ENCODE measurements at regions not wholly inside any gene's neighbourhood (a gene's known extent, or its start where the extent isn't known, plus 50 kb on each side); places are given as distances from the start of the nearest gene placed in this dataset.

DNA sequence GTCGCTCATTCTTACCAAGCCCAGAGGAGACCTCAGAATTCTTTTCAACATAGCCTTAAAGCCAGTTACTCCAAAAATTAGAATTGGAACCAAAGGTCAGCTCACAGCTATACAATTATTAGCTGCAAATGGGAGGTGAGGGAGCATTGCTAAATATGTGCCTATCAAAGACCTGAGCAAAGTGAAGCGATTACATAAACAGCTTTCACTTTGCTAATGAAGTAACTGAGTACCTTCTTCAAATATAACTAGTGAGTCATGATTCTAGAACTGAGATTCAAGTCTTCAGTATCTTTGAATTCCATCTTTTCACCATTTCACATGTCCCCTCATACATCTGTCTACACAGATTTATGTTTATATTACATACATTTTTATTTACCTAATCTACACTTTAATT is 122.6 kb downstream of the P2RY1 start:
- no peak for DNase-seq (ENCODE audit: low read depth)

DNA sequence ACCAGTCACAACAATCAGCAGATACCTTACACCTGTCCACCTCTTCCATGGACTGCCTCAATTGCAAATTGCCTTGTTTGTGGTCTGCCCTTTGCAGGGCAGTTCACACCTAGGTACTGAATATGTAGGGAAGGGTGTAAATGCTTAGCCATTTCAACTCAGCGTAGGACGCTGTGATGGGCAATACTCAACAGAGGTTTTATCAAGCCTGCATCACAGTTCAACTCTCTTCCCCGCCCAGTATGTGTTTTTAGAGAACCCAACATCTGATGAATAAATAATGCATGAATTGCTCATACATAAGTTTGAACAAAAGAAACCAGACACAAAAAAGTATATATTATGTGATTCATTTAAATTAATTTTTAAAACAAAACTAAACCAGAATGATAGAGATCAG is 124.4 kb downstream of the P2RY1 start:
- no peak for DNase-seq (ENCODE audit: low read depth)

DNA sequence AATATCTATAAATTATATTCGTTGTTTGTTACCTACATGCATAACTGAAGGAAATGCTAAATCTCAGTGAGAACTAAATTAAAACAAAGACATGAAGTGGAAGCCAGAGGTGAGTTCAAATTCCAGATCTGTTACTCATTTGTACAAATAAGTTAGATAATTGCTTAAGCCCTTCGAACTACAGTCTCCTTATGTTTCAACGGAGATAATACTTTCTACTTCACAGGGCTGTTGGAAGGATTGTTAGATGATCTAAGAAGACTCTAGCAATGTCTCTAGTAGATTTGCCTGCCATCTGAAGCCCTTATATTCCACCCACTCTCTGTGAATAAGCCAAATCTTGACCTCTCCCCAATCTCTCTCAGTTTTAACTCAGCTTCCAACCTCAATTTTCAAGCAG is 125.8 kb downstream of the P2RY1 start:
- no peak for DNase-seq (ENCODE audit: low read depth)

DNA sequence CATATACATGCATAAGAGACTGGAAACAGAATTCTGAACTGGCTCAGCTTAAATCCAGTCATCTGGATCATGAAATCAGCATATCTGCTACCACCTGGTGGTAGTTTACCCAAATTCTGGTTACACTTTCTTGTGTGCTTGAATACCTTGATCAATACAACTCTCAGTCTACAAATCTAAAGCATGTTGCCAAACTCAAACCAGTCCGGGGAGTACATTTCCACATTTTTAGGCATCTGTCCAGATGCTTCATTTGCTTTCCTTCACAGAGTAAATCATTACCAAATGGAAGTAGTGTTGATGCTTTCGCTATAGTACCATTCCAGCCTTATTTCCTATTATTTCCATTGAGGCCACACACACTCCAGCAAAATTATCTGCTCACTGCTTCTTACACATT is 126.4 kb downstream of the P2RY1 start:
- peak; percentile 34 for DNase-seq (ENCODE audit: low read depth)

DNA sequence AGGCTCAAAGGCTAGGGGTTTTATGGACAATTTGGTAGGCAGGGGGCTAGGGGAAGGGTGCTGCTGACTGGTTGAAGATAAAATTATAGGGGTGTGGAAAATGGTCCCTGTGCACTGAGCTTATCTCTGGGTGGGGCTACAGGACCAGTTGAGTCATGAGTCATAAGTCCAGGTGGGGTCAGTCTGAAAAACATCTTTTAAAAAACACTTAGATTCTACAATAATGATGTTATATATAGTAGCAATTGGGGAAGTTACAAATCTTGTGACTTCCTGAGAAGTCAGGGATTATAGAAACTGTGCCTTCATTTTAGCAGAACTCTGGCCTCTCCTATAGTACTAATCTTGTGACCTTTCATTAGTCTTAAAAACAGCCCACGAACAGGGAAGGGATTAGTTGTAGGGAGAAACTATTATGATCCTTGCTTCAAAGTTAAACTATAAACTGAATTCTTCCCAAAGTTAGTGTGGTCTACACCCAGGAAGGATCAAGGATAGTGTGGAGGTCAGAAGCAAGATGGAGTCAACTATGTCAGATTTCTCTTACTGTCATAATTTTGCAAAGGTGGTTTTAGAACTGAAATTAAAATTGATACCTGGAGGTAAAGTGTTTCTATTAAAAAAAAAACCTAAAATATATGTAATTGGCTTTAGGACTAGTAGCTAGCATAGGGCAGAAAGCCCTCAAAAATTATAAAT is 130.1 kb downstream of the P2RY1 start:
- DNase-seq (ENCODE audit: low read depth): no peak

DNA sequence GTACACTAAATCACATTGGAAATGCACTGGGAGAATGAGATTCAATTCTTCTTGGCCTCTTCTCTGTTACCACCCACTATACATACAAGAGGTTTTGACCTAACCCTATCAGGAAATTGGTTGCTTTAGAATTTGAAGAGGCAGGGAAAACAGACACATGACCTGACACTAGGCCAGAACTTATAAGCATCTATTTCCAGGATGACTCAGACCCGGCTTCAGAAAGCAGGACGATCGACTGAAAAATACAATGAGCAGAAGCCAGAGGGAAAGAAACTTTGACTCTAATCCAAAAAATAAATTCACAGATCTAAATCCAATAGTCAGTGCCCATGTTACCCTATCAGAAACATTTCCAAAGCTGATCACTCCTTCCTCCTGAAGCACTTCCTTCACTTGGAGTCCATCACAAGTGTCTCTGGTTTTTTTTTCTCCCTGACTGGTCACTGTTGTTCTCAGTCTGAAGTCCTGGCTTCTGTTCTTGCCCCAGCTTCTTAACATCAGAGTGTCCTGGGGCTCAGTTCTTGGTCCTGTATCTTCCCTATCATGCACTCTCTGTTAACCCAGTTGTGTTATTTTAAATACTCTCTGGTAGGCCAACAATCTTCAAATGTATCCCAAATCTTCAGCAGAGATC is 133.6 kb downstream of the P2RY1 start:
- peak; percentile 74 for DNase-seq (ENCODE audit: low read depth)

DNA sequence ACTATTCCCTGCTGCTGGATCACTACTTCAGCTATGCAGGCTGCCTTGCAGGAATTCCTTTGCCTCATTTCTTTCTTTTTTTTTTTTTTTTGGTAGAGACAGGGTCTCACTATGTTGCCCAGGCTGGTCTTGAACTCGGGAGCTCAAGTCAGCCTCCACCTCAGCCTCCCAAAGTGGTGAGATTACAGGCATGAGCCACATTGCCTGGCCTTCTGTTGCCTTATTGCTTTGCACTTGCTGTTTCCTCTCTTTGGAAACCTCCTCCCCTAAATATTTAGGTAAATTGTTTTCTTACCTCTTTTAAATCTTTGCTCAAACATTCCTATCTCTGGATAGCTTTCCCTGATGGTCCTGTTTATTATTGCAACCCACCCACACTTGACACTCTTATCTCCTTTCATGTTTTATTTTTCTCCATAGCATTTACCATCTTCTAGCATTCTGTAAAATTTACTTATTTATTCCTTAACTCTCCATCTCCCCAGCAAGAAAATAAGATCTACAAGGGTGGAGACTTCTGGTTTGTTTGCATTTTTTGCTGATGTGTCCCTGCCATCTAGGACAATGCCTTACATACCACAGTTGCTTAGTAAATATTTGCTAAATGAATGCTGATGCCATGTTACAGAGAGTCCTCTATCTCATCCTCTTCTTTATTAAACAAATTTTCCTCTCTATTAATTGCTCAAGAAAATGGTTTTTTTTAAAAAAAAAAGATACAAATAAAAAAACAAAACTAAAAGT is 134.8 kb downstream of the P2RY1 start:
- peak; percentile 80 for DNase-seq (ENCODE audit: low read depth)

DNA sequence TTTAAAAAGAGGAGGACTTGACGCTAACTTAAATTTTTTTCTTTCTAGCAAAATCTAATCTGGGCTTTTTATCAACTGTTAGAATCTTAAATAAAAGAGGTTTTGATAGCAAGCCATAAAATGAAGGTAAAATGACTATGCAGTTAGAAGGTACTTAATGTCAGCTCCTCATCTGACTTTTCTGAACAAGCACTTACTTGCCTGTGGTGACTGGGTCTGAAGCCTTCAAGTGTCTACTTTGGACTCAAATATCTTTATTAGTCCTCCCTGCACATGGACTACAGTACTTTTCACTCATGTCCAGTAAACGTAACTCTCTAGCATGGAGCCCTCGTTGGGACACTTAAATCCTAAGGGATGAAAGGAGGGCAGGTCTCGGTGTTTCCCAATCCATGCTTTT is 135.9 kb downstream of the P2RY1 start:
- DNase-seq (ENCODE audit: low read depth): no peak

DNA sequence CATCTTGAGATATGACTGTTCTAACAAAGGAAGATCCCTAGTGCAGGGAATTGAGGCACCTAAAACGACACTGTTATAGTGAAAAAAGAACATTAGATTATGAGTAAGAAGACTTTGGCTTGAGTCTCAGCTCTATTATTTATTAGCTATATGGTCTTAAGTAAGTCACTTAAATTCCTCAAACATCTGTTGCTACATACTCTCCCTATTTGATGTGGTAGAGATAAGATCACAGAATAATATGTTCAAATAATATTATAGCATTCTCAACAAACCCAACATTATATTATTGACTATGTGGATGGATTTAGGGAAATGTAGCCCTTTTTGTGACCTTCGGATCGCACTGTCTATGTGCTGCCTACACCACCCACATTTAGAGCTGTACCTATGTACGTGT is 136.9 kb downstream of the P2RY1 start:
- DNase-seq (ENCODE audit: low read depth): no peak

DNA sequence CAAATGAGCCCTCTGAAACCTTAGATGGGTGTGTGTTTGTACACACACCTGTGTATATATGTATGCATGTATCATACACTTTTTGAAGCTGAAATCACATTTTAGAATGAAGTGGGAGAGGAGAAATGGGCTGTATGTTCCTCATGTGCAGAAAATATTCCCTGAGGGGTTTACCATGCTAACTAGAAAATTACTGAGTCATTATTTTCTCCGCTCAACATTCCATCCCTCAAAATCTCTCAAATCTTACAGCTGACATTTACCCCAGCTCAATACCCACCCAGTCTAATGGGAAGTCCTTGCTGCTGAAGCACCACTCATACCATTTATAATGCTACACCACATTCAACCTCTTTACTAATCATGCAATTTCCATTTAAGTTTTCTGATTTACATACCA is 138.6 kb downstream of the P2RY1 start:
- no peak for DNase-seq (ENCODE audit: low read depth)

DNA sequence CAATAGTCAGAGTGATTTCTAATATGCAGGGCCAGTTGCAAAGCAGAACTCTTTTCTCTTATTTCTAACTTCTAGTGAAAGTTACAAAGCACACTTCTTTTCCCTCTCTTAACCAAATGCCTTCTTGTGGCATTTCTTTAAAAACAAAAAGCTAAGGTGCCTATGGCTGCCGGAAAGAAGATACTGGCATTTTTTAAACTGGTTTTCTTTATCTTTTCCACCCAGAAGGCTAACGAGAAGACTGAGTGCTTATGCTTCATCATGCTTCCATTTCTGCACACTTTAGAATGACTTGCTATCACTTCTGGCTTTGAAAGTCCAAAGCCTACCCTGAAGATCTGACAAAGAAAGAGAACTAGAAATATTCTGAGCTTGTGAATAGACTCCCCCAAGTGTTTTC is 141.3 kb downstream of the P2RY1 start:
- DNase-seq (ENCODE audit: low read depth): no peak

DNA sequence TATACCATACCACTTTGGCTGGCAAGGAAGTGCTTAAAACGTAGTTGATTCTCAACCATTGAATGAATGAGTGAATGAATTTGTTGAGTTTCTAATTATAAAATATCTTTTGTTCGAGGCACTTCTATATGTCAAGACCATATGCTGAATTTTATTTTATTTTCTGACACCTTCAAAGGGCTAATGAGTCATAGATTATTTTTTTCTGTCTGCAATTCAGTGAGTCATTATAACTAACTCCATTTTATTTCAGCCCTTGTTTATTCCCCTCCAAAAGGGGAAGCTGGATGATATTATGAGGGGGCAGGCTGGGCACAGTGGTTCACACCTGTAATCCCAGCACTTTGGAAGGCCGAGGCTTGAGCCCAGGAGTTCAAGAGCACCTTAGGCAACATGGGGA is 142.4 kb downstream of the P2RY1 start:
- no peak for DNase-seq (ENCODE audit: low read depth)

DNA sequence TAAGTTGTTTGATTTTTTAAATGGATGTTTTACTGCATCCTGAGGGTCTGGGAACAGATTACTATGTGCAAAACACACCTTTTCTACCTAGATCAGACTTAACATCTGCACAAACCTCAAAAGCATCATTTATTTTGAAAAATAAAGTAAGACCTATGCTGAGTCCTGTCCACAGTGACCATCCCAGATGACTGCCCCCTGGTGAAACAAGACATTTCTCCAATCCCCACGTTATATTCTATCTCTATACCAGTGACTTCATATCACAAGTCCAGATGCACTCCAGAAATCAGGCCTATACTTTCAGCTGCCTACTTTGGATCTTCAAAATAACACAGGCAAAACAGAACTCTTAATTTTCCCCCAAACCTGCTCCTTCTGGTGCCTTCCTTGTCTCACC is 143.2 kb downstream of the P2RY1 start:
- no peak for DNase-seq (ENCODE audit: low read depth)

DNA sequence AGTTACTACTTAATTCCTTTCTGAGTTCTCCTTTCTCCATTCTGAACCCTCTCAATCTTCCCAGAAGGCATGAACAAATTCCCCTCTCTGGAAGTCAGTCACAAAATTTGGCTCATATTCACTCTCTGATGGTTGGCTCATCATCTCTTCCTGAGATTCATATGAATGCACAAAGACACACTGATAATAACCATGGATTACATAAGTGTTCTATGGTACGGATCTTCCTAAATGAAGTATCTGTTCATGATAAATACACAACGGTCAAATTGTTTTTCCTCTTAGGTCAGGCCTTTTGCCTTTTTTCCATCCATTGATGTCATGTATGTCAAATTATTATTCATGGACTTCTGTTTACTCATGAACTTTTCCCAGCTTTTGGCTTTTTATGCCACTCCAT is 162.6 kb downstream of the P2RY1 start:
- DNase-seq (ENCODE audit: low read depth): no peak

DNA sequence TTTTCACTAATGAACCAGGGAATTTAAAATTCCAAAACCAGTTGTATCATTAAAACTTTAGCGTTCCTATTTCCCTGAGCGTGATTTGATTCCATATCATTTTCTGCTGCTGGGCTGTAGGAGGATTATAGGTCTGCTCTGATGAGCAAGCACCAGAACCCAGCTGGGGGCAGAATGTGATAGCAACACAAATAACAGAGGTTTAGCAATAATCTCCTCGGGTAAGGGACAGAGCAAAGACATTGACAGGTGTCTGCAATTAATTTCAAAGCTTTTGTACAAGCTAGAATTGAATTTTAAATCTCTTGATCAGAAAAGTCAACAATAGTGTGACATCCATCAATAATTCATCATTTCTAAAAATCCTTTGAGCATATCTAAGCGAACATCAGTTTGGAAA is 163.4 kb upstream of the RAP2B start:
- DNase-seq (ENCODE audit: low read depth): no peak

DNA sequence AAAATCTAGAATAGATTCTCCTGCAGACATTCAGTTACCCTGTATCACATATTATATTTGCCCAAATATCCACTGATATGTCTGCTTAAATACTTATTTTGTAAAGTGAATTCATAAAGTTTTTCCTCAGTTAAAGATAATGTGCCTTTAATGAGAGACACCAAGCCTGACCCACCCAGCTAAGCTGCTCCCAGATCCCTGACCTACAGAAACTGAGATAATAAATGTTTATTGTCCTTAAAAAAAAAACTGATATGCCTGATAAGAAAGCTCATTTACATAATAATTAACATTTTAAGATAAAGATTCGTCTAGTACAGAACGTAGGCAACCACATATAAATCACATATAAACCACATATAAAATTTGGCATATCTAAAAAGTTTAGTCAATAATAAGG is 161.7 kb upstream of the RAP2B start:
- DNase-seq (ENCODE audit: low read depth): no peak

DNA sequence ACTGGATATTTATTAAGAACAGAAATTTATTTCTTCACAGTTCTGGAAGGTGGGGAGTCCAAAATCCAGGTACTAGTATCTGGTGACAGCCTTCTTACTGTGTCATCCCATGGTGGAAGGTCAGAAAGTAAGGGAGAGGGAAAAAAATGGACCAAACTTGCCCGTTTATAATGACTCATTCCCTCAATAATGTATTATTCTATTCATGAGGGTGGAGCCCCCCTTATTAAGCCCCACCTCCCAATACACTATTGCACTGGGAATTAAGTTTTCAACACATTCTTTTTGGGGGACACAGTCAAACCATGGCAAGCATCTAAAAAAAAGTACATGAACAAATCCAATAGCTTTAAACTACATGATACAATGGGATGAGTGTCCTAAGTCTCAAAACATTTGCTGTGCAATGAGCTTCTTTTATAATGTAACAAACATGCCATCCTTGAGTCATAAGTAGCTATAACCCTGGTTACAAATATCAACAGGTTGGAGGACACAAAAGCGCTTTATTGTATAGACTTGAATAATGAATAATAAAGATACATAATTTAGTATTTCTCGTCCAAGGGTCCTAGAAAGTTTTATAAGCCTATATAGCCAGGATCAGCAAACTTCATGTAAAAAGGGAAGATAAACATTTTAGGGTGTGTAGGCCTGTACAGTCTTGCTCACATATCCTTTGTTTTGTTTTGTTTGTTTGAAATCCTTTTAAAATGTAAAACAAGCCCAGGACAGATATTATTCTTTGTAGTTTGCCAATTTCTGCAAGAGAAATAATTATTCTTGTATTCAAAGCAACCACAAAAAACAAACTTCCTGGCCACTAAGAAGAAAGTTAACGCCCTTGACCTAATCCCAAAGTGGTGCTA is 160.6 kb upstream of the RAP2B start:
- peak; percentile 4 for DNase-seq (ENCODE audit: low read depth)

DNA sequence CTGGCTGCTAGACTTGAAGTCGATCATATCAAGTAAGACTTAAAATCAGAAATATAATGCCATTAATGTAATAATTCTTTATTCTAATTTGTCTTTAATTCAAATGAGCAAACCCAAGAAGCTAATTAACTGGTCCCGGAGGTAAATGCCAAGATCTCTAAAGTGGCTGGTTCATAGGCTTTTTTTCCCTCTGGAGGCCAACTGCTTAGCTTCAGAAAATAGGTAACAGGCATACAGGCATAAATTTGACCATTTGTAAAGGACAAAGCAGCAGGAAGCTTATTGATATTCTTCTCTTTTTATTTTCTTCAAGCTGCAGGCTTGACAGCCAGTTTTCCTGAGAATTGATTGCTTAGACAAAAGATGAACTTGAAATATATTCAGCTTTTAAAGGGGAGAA is 158.6 kb upstream of the RAP2B start:
- no peak for DNase-seq (ENCODE audit: low read depth)

DNA sequence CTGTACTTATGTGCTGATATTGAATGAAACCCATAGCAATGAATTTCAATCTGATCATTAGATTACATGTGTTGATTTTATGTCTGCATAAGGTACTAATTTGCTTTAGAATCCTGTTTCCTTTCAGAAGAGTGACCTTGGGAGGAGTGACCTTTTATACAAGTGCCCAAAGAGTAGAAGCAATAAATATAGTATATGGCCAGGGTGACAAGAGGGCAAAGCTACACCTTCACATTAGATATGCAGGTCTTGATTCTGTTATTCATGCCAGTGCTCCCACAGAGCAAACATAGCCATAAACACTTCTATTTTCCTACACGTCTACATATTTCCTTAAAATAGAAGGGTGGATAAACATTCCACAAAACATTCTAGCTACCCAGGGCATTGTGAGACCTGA is 158.2 kb upstream of the RAP2B start:
- DNase-seq (ENCODE audit: low read depth): no peak

DNA sequence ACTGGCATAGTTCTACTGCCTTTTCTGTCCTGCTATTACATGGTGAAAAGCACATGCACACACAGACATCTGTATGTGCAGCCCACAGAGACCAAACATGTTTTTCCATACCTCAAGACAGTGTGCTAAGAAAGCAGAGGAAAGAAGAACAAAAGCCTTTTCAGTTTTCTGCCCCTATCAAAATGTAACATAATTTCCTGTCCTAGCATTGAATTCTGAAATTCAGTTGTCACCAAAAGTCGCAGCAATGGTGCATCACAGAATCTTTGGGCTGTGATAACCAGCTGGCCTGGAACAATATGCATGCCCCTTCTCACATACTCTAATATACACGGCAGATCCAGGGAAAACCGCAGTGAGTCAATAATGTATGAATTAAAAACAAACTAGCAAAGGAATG is 153.8 kb upstream of the RAP2B start:
- no peak for DNase-seq (ENCODE audit: low read depth)

DNA sequence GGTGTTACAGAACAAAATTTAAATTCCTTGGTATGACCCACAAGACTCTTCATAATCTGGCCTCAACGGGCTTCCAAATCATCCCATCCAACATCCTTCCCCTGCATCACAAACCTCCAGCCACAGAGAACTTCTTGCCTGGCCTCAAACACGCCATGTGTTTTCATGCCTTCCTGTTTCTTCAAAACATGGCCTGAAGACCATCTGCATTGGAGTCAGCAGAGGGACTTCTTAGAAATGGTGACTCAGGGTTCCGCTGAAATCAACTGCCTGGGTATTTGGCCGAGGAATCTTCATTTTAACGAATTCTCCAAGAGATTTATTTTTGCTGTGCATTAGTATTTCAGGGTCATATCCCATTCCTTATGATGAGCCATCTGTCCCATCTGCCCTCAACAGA is 138.1 kb upstream of the RAP2B start:
- no peak for DNase-seq (ENCODE audit: low read depth)

DNA sequence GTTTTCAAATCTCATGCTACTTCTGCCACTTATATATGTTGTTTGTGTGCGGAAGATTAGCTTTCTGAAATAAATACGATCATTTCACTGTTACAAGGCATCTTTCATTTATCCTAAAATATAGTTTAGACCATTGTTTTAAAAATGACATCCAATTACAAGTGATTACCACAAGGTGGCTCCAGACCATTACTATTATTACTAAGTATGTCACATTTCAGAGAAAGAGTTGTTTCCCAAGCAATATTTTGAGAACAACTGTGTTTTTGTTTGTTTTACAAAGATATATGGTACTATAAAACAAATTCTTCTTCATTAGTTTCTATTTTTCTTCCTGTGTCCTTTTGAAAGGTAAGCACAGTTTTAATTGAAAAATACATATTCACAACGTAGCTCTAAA is 136.0 kb upstream of the RAP2B start:
- peak; percentile 51 for DNase-seq (ENCODE audit: low read depth)

All from LHCN-M2 (cell line).